HepG2 (cell line): ENCODE measurements at regions not wholly inside any gene's neighbourhood (a gene's known extent, or its start where the extent isn't known, plus 50 kb on each side); places are given as distances from the start of the nearest gene placed in this dataset.
A peak's percentile ranks its signal among the peaks of the same experiment; 100 is the strongest.
"Not testable (repeated sequence)": the region's sequence is repeated elsewhere in the genome, so short reads cannot be mapped to it uniquely, and the experiment has no call there.

Source experiments
- ATAC-seq: fragments of 200-7000 bp; cut with Tn5 transposase; 3 replicates; pipeline ENCODE4 v1.9.1; 2020; ENCODE audit warnings: mild to moderate bottlenecking, moderate library complexity
- BruUV-seq: library from RNA; stranded (reverse); fragments of 400-500 nt; replicated peaks from 2 replicates; lab custom pipeline; 2021; lab: Mats Ljungman, UMichigan
- CTCF ChIA-PET: fragments of 300-600 bp; formaldehyde crosslinking; extraction: SDS; loops from one replicate; lab custom pipeline; 2021; ENCODE audit warnings: low total read pairs, inconsistent platforms, low intra/inter-chr PET ratio; lab: Yijun Ruan, JAX
- POLR2A ChIA-PET: fragments of 350-600 bp; sonication (Branson Sonifier 250); formaldehyde crosslinking; loops from one replicate; lab custom pipeline; 2020; ENCODE audit warnings: antibody characterized with exemption, inconsistent platforms; lab: Yijun Ruan, JAX
- DNase-seq: peaks from one replicate; pipeline ENCODE4 v3.0.0-alpha.2; 2015; ENCODE audit warnings: low spot score
- FAIRE-seq: peaks from 3 replicates; lab custom pipeline; 2011; peaks lifted over from hg19 to GRCh38; lab: Jason Lieb, UNC
- H2AFZ ChIP-seq: one replicate; pipeline ENCODE4 v1.6.1; 2011; ENCODE audit warnings: low read length, inconsistent platforms
- H3K27ac ChIP-seq: fragments of 300-600 bp; 3 replicates; pipeline ENCODE4 v1.8.0; 2011; ENCODE audit warnings: mixed run types, mild to moderate bottlenecking, mixed read lengths, low read length, inconsistent platforms; ENCODE audit not compliant: insufficient read depth; ENCODE audit errors: extremely low read length
- H3K27me3 ChIP-seq, 2 experiments: fragments of 200-600 bp in 1 of 2; 2 replicates in 1 of 2; 3 replicates in 1 of 2; pipeline versions ENCODE4 v1.6.0 to v1.8.0; 2011; ENCODE audit warnings: low read length in 2 of 2, mild to moderate bottlenecking in 2 of 2, moderate library complexity in 2 of 2, inconsistent platforms in 1 of 2; ENCODE audit not compliant: insufficient read depth in 2 of 2, control insufficient read depth in 1 of 2
- H3K36me3 ChIP-seq, 2 experiments: fragments of 200-600 bp in 1 of 2; replicated peaks in 1 of 2; 2 replicates in 1 of 2; 3 replicates in 1 of 2; pipeline versions ENCODE4 v1.5.1 to v1.8.0; 2011; ENCODE audit warnings: low read length in 2 of 2, inconsistent platforms in 1 of 2; ENCODE audit not compliant: insufficient read depth in 2 of 2, control insufficient read depth in 1 of 2
- H3K4me1 ChIP-seq: 2 replicates; pipeline ENCODE4 v1.5.1; 2012; ENCODE audit warnings: low read length, inconsistent platforms; ENCODE audit not compliant: insufficient read depth
- H3K4me2 ChIP-seq: 2 replicates; pipeline ENCODE4 v1.6.0; 2011; ENCODE audit warnings: low read depth, low read length, inconsistent platforms
- H3K4me3 ChIP-seq, 3 experiments: fragments of 200-600 bp in 1 of 3; sonication (generic), shearing (Covaris generic) in 1 of 3; replicated peaks in 1 of 3; 2 replicates each; pipeline ENCODE4 v1.5.1; 2011 to 2016; ENCODE audit warnings: low read length in 3 of 3, inconsistent platforms in 2 of 3, low read depth in 2 of 3, mild to moderate bottlenecking in 2 of 3, control low read depth in 1 of 3, mixed read lengths in 1 of 3; ENCODE audit not compliant: insufficient read depth in 1 of 3
- H3K79me2 ChIP-seq: one replicate; pipeline ENCODE4 v1.6.1; 2011; ENCODE audit warnings: low read length, inconsistent platforms; ENCODE audit not compliant: insufficient read depth
- H3K9ac ChIP-seq: 2 replicates; pipeline ENCODE4 v1.6.0; 2011; ENCODE audit warnings: mild to moderate bottlenecking, low read depth, low read length, inconsistent platforms; ENCODE audit not compliant: insufficient read depth
- H3K9me3 ChIP-seq: 2 replicates; pipeline ENCODE4 v1.5.1; 2012; ENCODE audit warnings: mild to moderate bottlenecking, low read length
- H4K20me1 ChIP-seq: 2 replicates; pipeline ENCODE4 v1.6.0; 2011; ENCODE audit warnings: inconsistent platforms, mild to moderate bottlenecking, low read length, moderate library complexity; ENCODE audit not compliant: insufficient read depth
- AHR ChIP-seq: IDR thresholded peaks from 2 replicates; pipeline ENCODE4 v1.6.1; 2018; ENCODE audit warnings: missing genetic modification reagents, missing compliant biosample characterization
- MTF1 ChIP-seq: sonication (generic); formaldehyde crosslinking; IDR thresholded peaks from 2 replicates; pipeline ENCODE4 v1.5.0; 2020; ENCODE audit warnings: missing genetic modification reagents
- NR2F6 ChIP-seq, 2 experiments: IDR thresholded peaks; 2 replicates each; pipeline ENCODE4 v1.6.1; 2016; ENCODE audit warnings: antibody characterized with exemption in 1 of 2, mild to moderate bottlenecking in 1 of 2
- ZBTB49 ChIP-seq: sonication (generic); formaldehyde crosslinking; IDR thresholded peaks from 2 replicates; pipeline ENCODE4 v1.4.0; 2020; ENCODE audit warnings: missing genetic modification reagents, borderline replicate concordance
- ZSCAN20 ChIP-seq: sonication (generic); formaldehyde crosslinking; IDR thresholded peaks from 2 replicates; pipeline ENCODE4 v1.4.0; 2020; ENCODE audit warnings: missing genetic modification reagents, mild to moderate bottlenecking, borderline replicate concordance
- WGBS: methylation state at CpG from one replicate; pipeline ENCODE4 v1.1.6; 2017; ENCODE audit warnings: low lambda C conversion rate; 5-methylcytosine and 5-hydroxymethylcytosine counted together
- in situ Hi-C: cut with HindIII; loops from 2 replicates; pipeline ENCODE4 v1.10.0; 2017; ENCODE audit warnings: low pct_unique_long_range_greater_than_20kb; ENCODE audit not compliant: extremely low pct_ligation_motif_present
- intact Hi-C: fragments of 100-400 bp; cut with micrococcal nuclease; formaldehyde crosslinking; loops from one replicate; pipeline ENCODE4 v1.10.0; 2022; ENCODE audit not compliant: unreplicated experiment

- Histone ChIP-seq H3K27ac (no peak overlapping the region), H3K9me3 (no peaks in the 10 kb centered on the region), H3K9ac (no peak overlapping the region), H3K79me2 (no peaks in the 10 kb centered on the region), H3K4me3 (no peak overlapping the region), H3K4me2 (no peak overlapping the region), H2AFZ (no peak overlapping the region), H3K27me3 (no peaks in the 10 kb centered on the region), H3K36me3 (no peaks in the 10 kb centered on the region), H4K20me1 (no peaks in the 10 kb centered on the region), H3K4me1 (peaks cover 60% of the 10 kb centered on the region)
- no peak for FAIRE-seq
- no peak for ATAC-seq
- BruUV-seq: no TSS peak
- ChIA-PET POLR2A (no interaction called here), CTCF (no interaction called here)
- TF ChIP-seq MTF1 (no peak), ZBTB49 (CRISPR knock-in tag) (no peak), AHR (CRISPR knock-in tag) (no peak), ZSCAN20 (no peak)
- in situ Hi-C loops (no loop called here), intact Hi-C loops (no loop called here)
- 100% methylated on average over 3 of the region's 3 CpGs for WGBS
- no peak for DNase-seq
Measured at GRCh38 chr4:83195269-83195668, 80.7 kb upstream of the PLAC8 start.

- H3K36me3 ChIP-seq, H2AFZ ChIP-seq, H3K9ac ChIP-seq, CTCF ChIA-PET, BruUV-seq, in situ Hi-C loops, H3K4me2 ChIP-seq, DNase-seq, H3K27me3 ChIP-seq, ATAC-seq, H4K20me1 ChIP-seq, FAIRE-seq, intact Hi-C loops, POLR2A ChIA-PET, H3K27ac ChIP-seq, H3K9me3 ChIP-seq, H3K79me2 ChIP-seq, H3K4me3 ChIP-seq: not testable (repeated sequence)
- 26% methylated on average over 7 of the region's 7 CpGs for WGBS
- peaks cover 67% of the 10 kb centered on the region for H3K4me1 ChIP-seq
- peak; percentile 19; the same call in 1 of the 2 replicates for TF ChIP-seq NR2F6 (IDR thresholded peaks at IDR 0.05)
- peak; percentile 62 for TF ChIP-seq NR2F6 (CRISPR knock-in tag; IDR thresholded peaks at IDR 0.05)
Measured at GRCh38 chr4:83194588-83194987, 80.1 kb upstream of the PLAC8 start.
